ENCODE measurements at regions not wholly inside any gene's neighbourhood (a gene's known extent, or its start where the extent isn't known, plus 50 kb on each side); places are given as distances from the start of the nearest gene placed in this dataset.

- H3K27me3 ChIP-seq (ENCODE audit: control insufficient read depth, low read length): no peaks in the 10 kb centered on the region
- no peaks in the 10 kb centered on the region for H4K20me1 ChIP-seq (ENCODE audit: control insufficient read depth, insufficient read depth, low read depth, low read length)
- H3K36me3 ChIP-seq (ENCODE audit: control insufficient read depth, low read length): no peaks in the 10 kb centered on the region
- H3K27ac ChIP-seq (ENCODE audit: low read depth, low read length): no peak overlapping the region
- H3K9me2 ChIP-seq (replicated peaks; ENCODE audit: control insufficient read depth, low read length): no peaks in the 10 kb centered on the region
- H3K4me1 ChIP-seq (ENCODE audit: control insufficient read depth, low read length): 0 out of 2 replicates have a peak, but pooled peaks cover 4% of the 10 kb centered on the region
- H3K9me3 ChIP-seq (ENCODE audit: control insufficient read depth, insufficient read depth, low read length): no peaks in the 10 kb centered on the region
- no peaks in the 10 kb centered on the region for H3F3A ChIP-seq (ENCODE audit: control insufficient read depth, insufficient read depth)
- no peak overlapping the region for H3K4me3 ChIP-seq (ENCODE audit: low read length)
- H3K4me2 ChIP-seq (ENCODE audit: low read length): no peak overlapping the region
- TF ChIP-seq CTCF (IDR thresholded peaks at IDR 0.05; ENCODE audit: low read depth, low read length, poor library complexity, severe bottlenecking) (no peak), EZH2phosphoT487 (IDR thresholded peaks at IDR 0.05; ENCODE audit: borderline replicate concordance, low read length) (no peak)
- H3K79me2 ChIP-seq (ENCODE audit: control insufficient read depth, low read length): no peaks in the 10 kb centered on the region
These were observed 887.3 kb upstream of the SEMA6A start for GRCh38 chr5:117461966-117462365.

- H3K27ac ChIP-seq (ENCODE audit: low read depth, low read length): no peak overlapping the region
- no peaks in the 10 kb centered on the region for H3K79me2 ChIP-seq (ENCODE audit: control insufficient read depth, low read length)
- no peak for TF ChIP-seq CTCF (IDR thresholded peaks at IDR 0.05; ENCODE audit: low read depth, low read length, poor library complexity, severe bottlenecking)
- no peak for TF ChIP-seq EZH2phosphoT487 (IDR thresholded peaks at IDR 0.05; ENCODE audit: borderline replicate concordance, low read length)
- H3K4me3 ChIP-seq (ENCODE audit: low read length): no peak overlapping the region
- H3K4me2 ChIP-seq (ENCODE audit: low read length): no peak overlapping the region
- no peaks in the 10 kb centered on the region for H3F3A ChIP-seq (ENCODE audit: control insufficient read depth, insufficient read depth)
- no peaks in the 10 kb centered on the region for H3K9me3 ChIP-seq (ENCODE audit: control insufficient read depth, insufficient read depth, low read length)
- no peaks in the 10 kb centered on the region for H3K36me3 ChIP-seq (ENCODE audit: control insufficient read depth, low read length)
- no peaks in the 10 kb centered on the region for H3K27me3 ChIP-seq (ENCODE audit: control insufficient read depth, low read length)
- no peaks in the 10 kb centered on the region for H3K9me2 ChIP-seq (replicated peaks; ENCODE audit: control insufficient read depth, low read length)
- no peaks in the 10 kb centered on the region for H4K20me1 ChIP-seq (ENCODE audit: control insufficient read depth, insufficient read depth, low read depth, low read length)
- 0 out of 2 replicates have a peak, but pooled peaks cover 4% of the 10 kb centered on the region for H3K4me1 ChIP-seq (ENCODE audit: control insufficient read depth, low read length)
These were observed 886.8 kb upstream of the SEMA6A start for GRCh38 chr5:117461403-117461802.

- H4K20me1 ChIP-seq (ENCODE audit: control insufficient read depth, insufficient read depth, low read depth, low read length): no peaks in the 10 kb centered on the region
- no peaks in the 10 kb centered on the region for H3K79me2 ChIP-seq (ENCODE audit: control insufficient read depth, low read length)
- no peaks in the 10 kb centered on the region for H3K36me3 ChIP-seq (ENCODE audit: control insufficient read depth, low read length)
- TF ChIP-seq EZH2phosphoT487 (IDR thresholded peaks at IDR 0.05; ENCODE audit: borderline replicate concordance, low read length) (no peak), CTCF (IDR thresholded peaks at IDR 0.05; ENCODE audit: low read depth, low read length, poor library complexity, severe bottlenecking) (no peak)
- no peaks in the 10 kb centered on the region for H3K9me3 ChIP-seq (ENCODE audit: control insufficient read depth, insufficient read depth, low read length)
- H3K4me2 ChIP-seq (ENCODE audit: low read length): no peak overlapping the region
- H3K4me1 ChIP-seq (ENCODE audit: control insufficient read depth, low read length): peaks cover 11% of the 10 kb centered on the region
- H3K27me3 ChIP-seq (ENCODE audit: control insufficient read depth, low read length): no peaks in the 10 kb centered on the region
- no peak overlapping the region for H3K27ac ChIP-seq (ENCODE audit: low read depth, low read length)
- no peaks in the 10 kb centered on the region for H3K9me2 ChIP-seq (replicated peaks; ENCODE audit: control insufficient read depth, low read length)
- H3K4me3 ChIP-seq (ENCODE audit: low read length): no peak overlapping the region
- no peaks in the 10 kb centered on the region for H3F3A ChIP-seq (ENCODE audit: control insufficient read depth, insufficient read depth)
These were observed 883.0 kb upstream of the SEMA6A start for GRCh38 chr5:117457656-117458055.
